ENCODE measurements at regions not wholly inside any gene's neighbourhood (a gene's known extent, or its start where the extent isn't known, plus 50 kb on each side); places are given as distances from the start of the nearest gene placed in this dataset.

- H3K27ac ChIP-seq (replicated peaks), result no peak overlapping the region
- no peak for DNase-seq (ENCODE audit: low read depth in 1 of 2, low spot score in 1 of 2)
- no peak for TF ChIP-seq POLR2AphosphoS5 (IDR thresholded peaks at IDR 0.05; ENCODE audit: low read depth)
- TF ChIP-seq, protein P1, sequence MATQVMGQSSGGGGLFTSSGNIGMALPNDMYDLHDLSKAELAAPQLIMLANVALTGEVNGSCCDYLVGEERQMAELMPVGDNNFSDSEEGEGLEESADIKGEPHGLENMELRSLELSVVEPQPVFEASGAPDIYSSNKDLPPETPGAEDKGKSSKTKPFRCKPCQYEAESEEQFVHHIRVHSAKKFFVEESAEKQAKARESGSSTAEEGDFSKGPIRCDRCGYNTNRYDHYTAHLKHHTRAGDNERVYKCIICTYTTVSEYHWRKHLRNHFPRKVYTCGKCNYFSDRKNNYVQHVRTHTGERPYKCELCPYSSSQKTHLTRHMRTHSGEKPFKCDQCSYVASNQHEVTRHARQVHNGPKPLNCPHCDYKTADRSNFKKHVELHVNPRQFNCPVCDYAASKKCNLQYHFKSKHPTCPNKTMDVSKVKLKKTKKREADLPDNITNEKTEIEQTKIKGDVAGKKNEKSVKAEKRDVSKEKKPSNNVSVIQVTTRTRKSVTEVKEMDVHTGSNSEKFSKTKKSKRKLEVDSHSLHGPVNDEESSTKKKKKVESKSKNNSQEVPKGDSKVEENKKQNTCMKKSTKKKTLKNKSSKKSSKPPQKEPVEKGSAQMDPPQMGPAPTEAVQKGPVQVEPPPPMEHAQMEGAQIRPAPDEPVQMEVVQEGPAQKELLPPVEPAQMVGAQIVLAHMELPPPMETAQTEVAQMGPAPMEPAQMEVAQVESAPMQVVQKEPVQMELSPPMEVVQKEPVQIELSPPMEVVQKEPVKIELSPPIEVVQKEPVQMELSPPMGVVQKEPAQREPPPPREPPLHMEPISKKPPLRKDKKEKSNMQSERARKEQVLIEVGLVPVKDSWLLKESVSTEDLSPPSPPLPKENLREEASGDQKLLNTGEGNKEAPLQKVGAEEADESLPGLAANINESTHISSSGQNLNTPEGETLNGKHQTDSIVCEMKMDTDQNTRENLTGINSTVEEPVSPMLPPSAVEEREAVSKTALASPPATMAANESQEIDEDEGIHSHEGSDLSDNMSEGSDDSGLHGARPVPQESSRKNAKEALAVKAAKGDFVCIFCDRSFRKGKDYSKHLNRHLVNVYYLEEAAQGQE (IDR thresholded peaks at IDR 0.05; ENCODE audit: insufficient replicate concordance, low read depth), result no peak
- no peak for TF ChIP-seq SPI1 (IDR thresholded peaks at IDR 0.05; ENCODE audit: borderline replicate concordance, low read depth)
- no peak for TF ChIP-seq CTCF (IDR thresholded peaks at IDR 0.05; ENCODE audit: insufficient read depth, low read length)
- TF ChIP-seq GABPA (IDR thresholded peaks at IDR 0.05; ENCODE audit: low read depth), result no peak
Observed at GRCh38 chr2:234285541-234285940, 211.3 kb downstream of the ARL4C start.

DNA sequence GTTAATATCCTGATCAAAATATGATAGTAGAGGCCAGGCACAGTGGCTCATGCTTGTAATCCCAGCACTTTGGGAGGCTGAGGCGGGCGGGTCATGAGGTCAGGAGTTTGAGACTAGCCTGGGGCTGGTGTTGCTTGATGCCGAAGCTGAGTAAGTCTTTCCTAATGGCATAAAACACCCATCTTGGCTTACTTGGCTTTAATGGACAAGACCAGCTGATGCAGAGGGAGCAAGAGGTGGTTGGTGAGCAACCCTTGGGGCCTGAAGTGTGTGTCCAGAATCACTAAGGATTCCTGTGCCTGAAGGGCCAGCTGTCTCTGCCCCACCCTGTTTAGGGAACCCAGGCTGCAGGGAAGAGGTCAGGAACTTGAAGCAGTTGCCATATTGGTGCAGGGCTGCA lies 217.2 kb downstream of the ARL4C start:
- no peaks in the 10 kb centered on the region for H3K27me3 ChIP-seq (ENCODE audit: insufficient read depth, poor library complexity, severe bottlenecking)
- no peak overlapping the region for H3K4me3 ChIP-seq (replicated peaks; ENCODE audit: insufficient read depth, low read length)
- H3K27ac ChIP-seq (replicated peaks), result no peak overlapping the region
- DNase-seq (ENCODE audit: low read depth in 1 of 2, low spot score in 1 of 2), result no peak
- TF ChIP-seq CTCF (IDR thresholded peaks at IDR 0.05; ENCODE audit: insufficient read depth, low read length), result no peak
- TF ChIP-seq GABPA (IDR thresholded peaks at IDR 0.05; ENCODE audit: low read depth), result no peak
- no peak for TF ChIP-seq SPI1 (IDR thresholded peaks at IDR 0.05; ENCODE audit: borderline replicate concordance, low read depth)
- no peak for TF ChIP-seq POLR2AphosphoS5 (IDR thresholded peaks at IDR 0.05; ENCODE audit: low read depth)
- TF ChIP-seq, protein P1 (IDR thresholded peaks at IDR 0.05; ENCODE audit: insufficient replicate concordance, low read depth), result no peak

More at GRCh38 chr2:234285541-234285940, 211.3 kb downstream of the ARL4C start:
- no peaks in the 10 kb centered on the region for H3K27me3 ChIP-seq (ENCODE audit: insufficient read depth, poor library complexity, severe bottlenecking)
- H3K4me3 ChIP-seq (replicated peaks; ENCODE audit: insufficient read depth, low read length), result no peak overlapping the region

DNA sequence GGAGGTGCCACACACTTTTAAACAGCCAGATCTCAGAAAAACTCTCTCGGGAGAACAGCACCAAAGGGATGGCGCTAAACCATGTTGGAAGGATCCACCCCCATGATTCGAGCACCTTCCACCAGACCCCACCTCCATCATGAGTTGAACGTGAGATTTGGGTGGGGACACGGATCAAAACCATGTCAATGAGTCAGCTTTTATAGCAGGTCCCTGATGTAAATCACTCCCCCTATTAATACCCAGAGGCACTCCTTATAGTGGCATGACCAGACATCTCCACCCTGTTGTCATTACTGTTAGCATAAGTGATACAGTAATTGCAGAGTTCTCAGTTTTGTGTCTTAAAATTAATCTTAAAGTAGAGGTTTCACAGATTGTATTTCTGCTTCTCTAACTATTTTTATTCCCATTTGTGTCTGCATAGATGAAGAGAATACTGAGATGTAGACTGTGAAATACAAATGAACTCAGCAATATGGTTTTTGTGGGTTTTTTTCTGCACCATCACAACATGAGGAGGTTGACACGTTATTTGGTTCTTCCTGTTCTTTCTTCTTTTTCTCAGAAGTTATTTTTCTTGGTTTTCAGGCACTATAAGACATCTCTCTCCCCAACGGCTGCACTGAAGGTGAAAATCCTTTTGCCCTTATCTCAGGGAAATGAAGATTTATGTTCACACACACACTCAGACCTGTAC lies 218.2 kb downstream of the ARL4C start:
- no peak for DNase-seq (ENCODE audit: low read depth in 1 of 2, low spot score in 1 of 2)
- TF ChIP-seq GABPA (IDR thresholded peaks at IDR 0.05; ENCODE audit: low read depth), result no peak
- TF ChIP-seq CTCF (IDR thresholded peaks at IDR 0.05; ENCODE audit: insufficient read depth, low read length), result no peak
- TF ChIP-seq POLR2AphosphoS5 (IDR thresholded peaks at IDR 0.05; ENCODE audit: low read depth), result no peak
- TF ChIP-seq SPI1 (IDR thresholded peaks at IDR 0.05; ENCODE audit: borderline replicate concordance, low read depth), result no peak
- TF ChIP-seq, protein P1 (IDR thresholded peaks at IDR 0.05; ENCODE audit: insufficient replicate concordance, low read depth), result no peak
- no peak overlapping the region for H3K27ac ChIP-seq (replicated peaks)
- no peak overlapping the region for H3K4me3 ChIP-seq (replicated peaks; ENCODE audit: insufficient read depth, low read length)
- no peaks in the 10 kb centered on the region for H3K27me3 ChIP-seq (ENCODE audit: insufficient read depth, poor library complexity, severe bottlenecking)
